ENCODE measurements at regions not wholly inside any gene's neighbourhood (a gene's known extent, or its start where the extent isn't known, plus 50 kb on each side); places are given as distances from the start of the nearest gene placed in this dataset.

DNA sequence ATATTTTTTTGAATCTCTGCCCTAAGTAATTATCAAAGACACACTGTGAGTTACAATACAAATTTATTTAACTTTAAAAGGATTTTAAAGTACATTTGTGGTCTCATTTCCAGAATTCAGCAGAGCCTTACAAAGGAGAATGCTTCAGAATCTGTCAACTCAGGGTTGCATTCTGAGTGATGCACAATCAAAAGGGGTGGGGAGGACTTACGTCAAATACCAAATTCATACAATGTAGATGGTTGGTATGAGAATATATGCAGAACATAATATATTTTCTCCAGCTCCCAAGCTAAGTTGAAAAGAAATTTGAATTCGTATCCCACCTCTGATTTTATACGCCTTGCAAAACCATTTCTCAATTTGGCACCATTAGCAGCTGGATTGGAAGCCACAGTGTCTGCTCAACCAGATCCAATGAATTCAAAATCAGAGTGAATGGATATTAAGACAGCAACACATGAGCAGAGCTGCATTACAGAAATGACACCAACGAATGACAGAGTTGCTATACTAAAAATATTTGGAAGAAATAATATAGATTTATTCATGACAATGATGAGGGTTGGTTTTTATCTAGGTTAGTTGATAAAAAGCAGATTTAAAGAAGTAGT is 110.4 kb upstream of the CFAP20DC start:
- no peaks in the 10 kb centered on the region for H3K4me1 ChIP-seq
- DNase-seq (ENCODE audit: low read depth in 1 of 2, low spot score in 1 of 2) (no peak), ATAC-seq (no peak), FAIRE-seq (no peak)
- H3K4me3 ChIP-seq: no peak overlapping the region
- ChIA-PET CTCF (no interaction called here), POLR2A (no interaction called here)
- H3K4me2 ChIP-seq: no peak overlapping the region
- TF ChIP-seq RCOR1 (IDR thresholded peaks at IDR 0.05; ENCODE audit: low read depth, low read length): no peak
- TF ChIP-seq, protein P1, sequence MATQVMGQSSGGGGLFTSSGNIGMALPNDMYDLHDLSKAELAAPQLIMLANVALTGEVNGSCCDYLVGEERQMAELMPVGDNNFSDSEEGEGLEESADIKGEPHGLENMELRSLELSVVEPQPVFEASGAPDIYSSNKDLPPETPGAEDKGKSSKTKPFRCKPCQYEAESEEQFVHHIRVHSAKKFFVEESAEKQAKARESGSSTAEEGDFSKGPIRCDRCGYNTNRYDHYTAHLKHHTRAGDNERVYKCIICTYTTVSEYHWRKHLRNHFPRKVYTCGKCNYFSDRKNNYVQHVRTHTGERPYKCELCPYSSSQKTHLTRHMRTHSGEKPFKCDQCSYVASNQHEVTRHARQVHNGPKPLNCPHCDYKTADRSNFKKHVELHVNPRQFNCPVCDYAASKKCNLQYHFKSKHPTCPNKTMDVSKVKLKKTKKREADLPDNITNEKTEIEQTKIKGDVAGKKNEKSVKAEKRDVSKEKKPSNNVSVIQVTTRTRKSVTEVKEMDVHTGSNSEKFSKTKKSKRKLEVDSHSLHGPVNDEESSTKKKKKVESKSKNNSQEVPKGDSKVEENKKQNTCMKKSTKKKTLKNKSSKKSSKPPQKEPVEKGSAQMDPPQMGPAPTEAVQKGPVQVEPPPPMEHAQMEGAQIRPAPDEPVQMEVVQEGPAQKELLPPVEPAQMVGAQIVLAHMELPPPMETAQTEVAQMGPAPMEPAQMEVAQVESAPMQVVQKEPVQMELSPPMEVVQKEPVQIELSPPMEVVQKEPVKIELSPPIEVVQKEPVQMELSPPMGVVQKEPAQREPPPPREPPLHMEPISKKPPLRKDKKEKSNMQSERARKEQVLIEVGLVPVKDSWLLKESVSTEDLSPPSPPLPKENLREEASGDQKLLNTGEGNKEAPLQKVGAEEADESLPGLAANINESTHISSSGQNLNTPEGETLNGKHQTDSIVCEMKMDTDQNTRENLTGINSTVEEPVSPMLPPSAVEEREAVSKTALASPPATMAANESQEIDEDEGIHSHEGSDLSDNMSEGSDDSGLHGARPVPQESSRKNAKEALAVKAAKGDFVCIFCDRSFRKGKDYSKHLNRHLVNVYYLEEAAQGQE (IDR thresholded peaks at IDR 0.05): no peak
- TF ChIP-seq ESRRA (IDR thresholded peaks at IDR 0.05; ENCODE audit: borderline replicate concordance, low read length): no peak
- TF ChIP-seq CHD4 (IDR thresholded peaks at IDR 0.05; ENCODE audit: borderline replicate concordance): no peak
- TF ChIP-seq EP300 (IDR thresholded peaks at IDR 0.05): no peak
- TF ChIP-seq CBX2 (IDR thresholded peaks at IDR 0.05; ENCODE audit: borderline replicate concordance, low read depth): no peak
- TF ChIP-seq, protein P2, sequence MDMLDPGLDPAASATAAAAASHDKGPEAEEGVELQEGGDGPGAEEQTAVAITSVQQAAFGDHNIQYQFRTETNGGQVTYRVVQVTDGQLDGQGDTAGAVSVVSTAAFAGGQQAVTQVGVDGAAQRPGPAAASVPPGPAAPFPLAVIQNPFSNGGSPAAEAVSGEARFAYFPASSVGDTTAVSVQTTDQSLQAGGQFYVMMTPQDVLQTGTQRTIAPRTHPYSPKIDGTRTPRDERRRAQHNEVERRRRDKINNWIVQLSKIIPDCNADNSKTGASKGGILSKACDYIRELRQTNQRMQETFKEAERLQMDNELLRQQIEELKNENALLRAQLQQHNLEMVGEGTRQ (IDR thresholded peaks at IDR 0.05): no peak
- no peaks in the 10 kb centered on the region for H3K9me3 ChIP-seq
- H3K27ac ChIP-seq: no peak overlapping the region
- WGBS (ENCODE audit: missing lambda C conversion rate): 41% methylated on average over 4 of the region's 4 CpGs

DNA sequence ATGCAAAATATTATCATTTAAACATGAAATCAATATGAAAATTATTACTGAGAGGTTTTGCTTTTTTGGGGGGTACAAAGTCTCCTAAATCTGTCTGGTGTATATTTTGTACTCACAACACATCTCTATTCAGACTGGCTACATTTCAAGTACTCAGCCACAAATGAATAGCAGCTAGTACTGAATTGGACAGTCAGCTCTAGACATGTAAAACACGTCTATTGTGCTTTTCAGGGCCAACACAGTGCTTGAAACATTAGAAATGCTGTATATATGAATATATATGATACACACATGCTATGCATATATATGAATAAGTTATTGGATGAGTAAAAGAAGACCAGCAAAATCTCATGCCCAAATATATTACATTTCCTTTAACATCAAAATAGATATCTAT is 103.8 kb upstream of the CFAP20DC start:
- H3K27ac ChIP-seq: no peak overlapping the region
- H3K4me1 ChIP-seq: no peaks in the 10 kb centered on the region
- no peak for DNase-seq (ENCODE audit: low read depth in 1 of 2, low spot score in 1 of 2)
- H3K4me2 ChIP-seq: no peak overlapping the region
- TF ChIP-seq, protein P3, sequence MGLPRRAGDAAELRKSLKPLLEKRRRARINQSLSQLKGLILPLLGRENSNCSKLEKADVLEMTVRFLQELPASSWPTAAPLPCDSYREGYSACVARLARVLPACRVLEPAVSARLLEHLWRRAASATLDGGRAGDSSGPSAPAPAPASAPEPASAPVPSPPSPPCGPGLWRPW (IDR thresholded peaks at IDR 0.05): no peak
- no peak for TF ChIP-seq HDAC2 (IDR thresholded peaks at IDR 0.05)
- TF ChIP-seq, protein P4, sequence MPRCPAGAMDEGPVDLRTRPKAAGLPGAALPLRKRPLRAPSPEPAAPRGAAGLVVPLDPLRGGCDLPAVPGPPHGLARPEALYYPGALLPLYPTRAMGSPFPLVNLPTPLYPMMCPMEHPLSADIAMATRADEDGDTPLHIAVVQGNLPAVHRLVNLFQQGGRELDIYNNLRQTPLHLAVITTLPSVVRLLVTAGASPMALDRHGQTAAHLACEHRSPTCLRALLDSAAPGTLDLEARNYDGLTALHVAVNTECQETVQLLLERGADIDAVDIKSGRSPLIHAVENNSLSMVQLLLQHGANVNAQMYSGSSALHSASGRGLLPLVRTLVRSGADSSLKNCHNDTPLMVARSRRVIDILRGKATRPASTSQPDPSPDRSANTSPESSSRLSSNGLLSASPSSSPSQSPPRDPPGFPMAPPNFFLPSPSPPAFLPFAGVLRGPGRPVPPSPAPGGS (IDR thresholded peaks at IDR 0.05): no peak
- TF ChIP-seq CEBPB (IDR thresholded peaks at IDR 0.05): no peak
- no peak for TF ChIP-seq SMC3 (IDR thresholded peaks at IDR 0.05)
- FAIRE-seq: no peak
- no peaks in the 10 kb centered on the region for H3K9me3 ChIP-seq
- H3K4me3 ChIP-seq: no peak overlapping the region
- CTCF ChIA-PET: no interaction called here
- ATAC-seq: no peak
- POLR2A ChIA-PET: no interaction called here
- WGBS (ENCODE audit: missing lambda C conversion rate): 0% methylated on average over 1 of the region's 1 CpG

DNA sequence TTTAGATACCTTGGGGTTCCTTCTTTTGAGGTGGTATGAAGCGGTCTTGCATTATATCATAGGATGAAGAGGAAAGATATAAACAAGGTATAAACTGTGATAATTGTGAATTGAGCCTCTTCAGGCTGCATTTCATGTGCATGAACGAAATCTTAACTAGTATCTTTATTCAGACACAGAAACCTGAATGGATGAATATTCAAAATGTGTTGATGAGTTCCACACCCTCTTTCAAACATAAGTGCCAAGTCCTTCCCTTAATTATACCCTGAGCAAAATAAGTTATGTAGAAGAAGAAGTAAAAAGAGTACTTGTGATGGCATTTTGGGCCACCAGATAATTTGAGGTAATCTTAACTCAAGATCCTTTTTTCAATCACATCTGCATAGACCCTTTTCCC is 103.1 kb upstream of the CFAP20DC start:
- ChIA-PET CTCF (no interaction called here), POLR2A (no interaction called here)
- Histone ChIP-seq H3K27ac (no peak overlapping the region), H3K4me2 (no peak overlapping the region), H3K4me3 (no peak overlapping the region), H3K4me1 (no peaks in the 10 kb centered on the region), H3K9me3 (no peaks in the 10 kb centered on the region)
- ATAC-seq (no peak), FAIRE-seq (no peak), DNase-seq (ENCODE audit: low read depth in 1 of 2, low spot score in 1 of 2) (no peak)
- TF ChIP-seq, protein P5, sequence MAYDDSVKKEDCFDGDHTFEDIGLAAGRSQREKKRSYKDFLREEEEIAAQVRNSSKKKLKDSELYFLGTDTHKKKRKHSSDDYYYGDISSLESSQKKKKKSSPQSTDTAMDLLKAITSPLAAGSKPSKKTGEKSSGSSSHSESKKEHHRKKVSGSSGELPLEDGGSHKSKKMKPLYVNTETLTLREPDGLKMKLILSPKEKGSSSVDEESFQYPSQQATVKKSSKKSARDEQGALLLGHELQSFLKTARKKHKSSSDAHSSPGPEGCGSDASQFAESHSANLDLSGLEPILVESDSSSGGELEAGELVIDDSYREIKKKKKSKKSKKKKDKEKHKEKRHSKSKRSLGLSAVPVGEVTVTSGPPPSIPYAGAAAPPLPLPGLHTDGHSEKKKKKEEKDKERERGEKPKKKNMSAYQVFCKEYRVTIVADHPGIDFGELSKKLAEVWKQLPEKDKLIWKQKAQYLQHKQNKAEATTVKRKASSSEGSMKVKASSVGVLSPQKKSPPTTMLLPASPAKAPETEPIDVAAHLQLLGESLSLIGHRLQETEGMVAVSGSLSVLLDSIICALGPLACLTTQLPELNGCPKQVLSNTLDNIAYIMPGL (CRISPR knock-in tag; IDR thresholded peaks at IDR 0.05; ENCODE audit: borderline replicate concordance): no peak
- TF ChIP-seq RFX5 (IDR thresholded peaks at IDR 0.05): no peak
- TF ChIP-seq TFCP2L1 (CRISPR knock-in tag; IDR thresholded peaks at IDR 0.05): no peak
- no peak for TF ChIP-seq SREBF2 (IDR thresholded peaks at IDR 0.05)
- no peak for TF ChIP-seq NPAS2 (CRISPR knock-in tag; IDR thresholded peaks at IDR 0.05; ENCODE audit: borderline replicate concordance)
- TF ChIP-seq, protein P6, sequence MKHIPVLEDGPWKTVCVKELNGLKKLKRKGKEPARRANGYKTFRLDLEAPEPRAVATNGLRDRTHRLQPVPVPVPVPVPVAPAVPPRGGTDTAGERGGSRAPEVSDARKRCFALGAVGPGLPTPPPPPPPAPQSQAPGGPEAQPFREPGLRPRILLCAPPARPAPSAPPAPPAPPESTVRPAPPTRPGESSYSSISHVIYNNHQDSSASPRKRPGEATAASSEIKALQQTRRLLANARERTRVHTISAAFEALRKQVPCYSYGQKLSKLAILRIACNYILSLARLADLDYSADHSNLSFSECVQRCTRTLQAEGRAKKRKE (CRISPR knock-in tag; IDR thresholded peaks at IDR 0.05; ENCODE audit: low read depth): no peak
- 10% methylated on average over 2 of the region's 2 CpGs for WGBS (ENCODE audit: missing lambda C conversion rate)
